K562 (cell line): ENCODE measurements at regions not wholly inside any gene's neighbourhood (a gene's known extent, or its start where the extent isn't known, plus 50 kb on each side); places are given as distances from the start of the nearest gene placed in this dataset.

ENCODE experiments used
- CREB5 ChIP-seq: fragments of 250-450 bp; sonication (Bioruptor Pico); IDR thresholded peaks from 2 replicates; pipeline ENCODE4 v1.5.0; 2020; ENCODE audit warnings: mild to moderate bottlenecking
- CTCF ChIP-seq, 3 experiments: IDR thresholded peaks in 2 of 3; conservative IDR thresholded peaks in 1 of 3; 2 replicates each; pipeline ENCODE4 v1.5.1; 2011 to 2012; ENCODE audit warnings: low read length in 3 of 3, mild to moderate bottlenecking in 3 of 3, control low read depth in 2 of 3, improper control_type of control experiment in 1 of 3, inconsistent platforms in 1 of 3, low read depth in 1 of 3, mixed read lengths in 1 of 3, moderate library complexity in 1 of 3; ENCODE audit not compliant: insufficient read depth in 2 of 3
- ETV5 ChIP-seq: sonication (generic); formaldehyde crosslinking; IDR thresholded peaks from 2 replicates; pipeline ENCODE4 v1.4.0; 2020; ENCODE audit warnings: low read depth, mild to moderate bottlenecking, missing genetic modification reagents
- MAX ChIP-seq: sonication (generic); formaldehyde crosslinking; IDR thresholded peaks from 2 replicates; pipeline ENCODE4 v1.9.0; 2022; ENCODE audit warnings: mild to moderate bottlenecking, missing genetic modification reagents
- MIER1 ChIP-seq: fragments of 450-650 bp; IDR thresholded peaks from 2 replicates; pipeline ENCODE4 v1.6.1; 2016; ENCODE audit warnings: antibody characterized with exemption, mild to moderate bottlenecking, low read depth
- NFE2L1 ChIP-seq: fragments of 450-650 bp; IDR thresholded peaks from 2 replicates; pipeline ENCODE4 v1.6.1; 2016; ENCODE audit warnings: missing genetic modification characterization, low read depth, mild to moderate bottlenecking, missing compliant biosample characterization, moderate library complexity, borderline replicate concordance
- PHB2 ChIP-seq: fragments of 450-650 bp; IDR thresholded peaks from 2 replicates; pipeline ENCODE4 v1.6.1; 2017; ENCODE audit warnings: low read depth
- POLR2A ChIP-seq: fragments of 450-650 bp; conservative IDR thresholded peaks from 2 replicates; pipeline ENCODE4 v1.6.1; 2016
- PRDM10 ChIP-seq: fragments of 450-650 bp; IDR thresholded peaks from 2 replicates; pipeline ENCODE4 v1.6.1; 2018; ENCODE audit not compliant: partially characterized antibody
- ZNF407 ChIP-seq: fragments of 450-650 bp; IDR thresholded peaks from 2 replicates; pipeline ENCODE4 v1.6.1; 2016; ENCODE audit warnings: low read depth
- TF ChIP-seq, protein P1 (sequence below): fragments of 450-650 bp; conservative IDR thresholded peaks from 2 replicates; pipeline ENCODE4 v1.6.1; 2016; ENCODE audit warnings: missing genetic modification characterization, low read depth, mild to moderate bottlenecking, control low read depth, missing compliant biosample characterization
- TF ChIP-seq, protein P2 (sequence below): sonication (generic); formaldehyde crosslinking; IDR thresholded peaks from 2 replicates; pipeline ENCODE4 v1.8.0; 2022; ENCODE audit warnings: mild to moderate bottlenecking, missing genetic modification reagents

GRCh38 chr7:119413314-119413805 is 859.6 kb upstream of the KCND2 start:
- TF ChIP-seq CTCF (IDR thresholded peaks at IDR 0.05 in 2 of 3, conservative IDR thresholded peaks at IDR 0.05 in 1 of 3; ENCODE audit: insufficient read depth in 2 of 3, low read depth in 1 of 3, low read length in 3 of 3), result no peak
- no peak for TF ChIP-seq CREB5
- no peak for TF ChIP-seq MAX
- TF ChIP-seq POLR2A, result no peak
- TF ChIP-seq, protein P1, sequence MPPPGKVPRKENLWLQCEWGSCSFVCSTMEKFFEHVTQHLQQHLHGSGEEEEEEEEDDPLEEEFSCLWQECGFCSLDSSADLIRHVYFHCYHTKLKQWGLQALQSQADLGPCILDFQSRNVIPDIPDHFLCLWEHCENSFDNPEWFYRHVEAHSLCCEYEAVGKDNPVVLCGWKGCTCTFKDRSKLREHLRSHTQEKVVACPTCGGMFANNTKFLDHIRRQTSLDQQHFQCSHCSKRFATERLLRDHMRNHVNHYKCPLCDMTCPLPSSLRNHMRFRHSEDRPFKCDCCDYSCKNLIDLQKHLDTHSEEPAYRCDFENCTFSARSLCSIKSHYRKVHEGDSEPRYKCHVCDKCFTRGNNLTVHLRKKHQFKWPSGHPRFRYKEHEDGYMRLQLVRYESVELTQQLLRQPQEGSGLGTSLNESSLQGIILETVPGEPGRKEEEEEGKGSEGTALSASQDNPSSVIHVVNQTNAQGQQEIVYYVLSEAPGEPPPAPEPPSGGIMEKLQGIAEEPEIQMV (tag), result no peak
- TF ChIP-seq, protein P2, sequence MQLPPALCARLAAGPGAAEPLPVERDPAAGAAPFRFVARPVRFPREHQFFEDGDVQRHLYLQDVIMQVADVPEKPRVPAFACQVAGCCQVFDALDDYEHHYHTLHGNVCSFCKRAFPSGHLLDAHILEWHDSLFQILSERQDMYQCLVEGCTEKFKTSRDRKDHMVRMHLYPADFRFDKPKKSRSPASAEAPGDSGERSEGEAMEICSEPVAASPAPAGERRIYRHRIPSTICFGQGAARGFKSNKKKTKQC (CRISPR knock-in tag), result no peak
- TF ChIP-seq NFE2L1 (tag), result no peak
- no peak for TF ChIP-seq PRDM10
- TF ChIP-seq MIER1, result no peak
- no peak for TF ChIP-seq PHB2
- TF ChIP-seq ETV5 (CRISPR knock-in tag), result no peak
- no peak for TF ChIP-seq ZNF407
